GM12874 (cell line): ENCODE measurements at regions not wholly inside any gene's neighbourhood (a gene's known extent, or its start where the extent isn't known, plus 50 kb on each side); places are given as distances from the start of the nearest gene placed in this dataset.

Experiments
- TF ChIP-seq, protein P1 (sequence below): IDR thresholded peaks from 2 replicates; pipeline ENCODE4 v1.5.1; 2011; ENCODE audit warnings: low read depth, mild to moderate bottlenecking, control low read depth, low read length, moderate library complexity; ENCODE audit not compliant: insufficient read depth

DNA sequence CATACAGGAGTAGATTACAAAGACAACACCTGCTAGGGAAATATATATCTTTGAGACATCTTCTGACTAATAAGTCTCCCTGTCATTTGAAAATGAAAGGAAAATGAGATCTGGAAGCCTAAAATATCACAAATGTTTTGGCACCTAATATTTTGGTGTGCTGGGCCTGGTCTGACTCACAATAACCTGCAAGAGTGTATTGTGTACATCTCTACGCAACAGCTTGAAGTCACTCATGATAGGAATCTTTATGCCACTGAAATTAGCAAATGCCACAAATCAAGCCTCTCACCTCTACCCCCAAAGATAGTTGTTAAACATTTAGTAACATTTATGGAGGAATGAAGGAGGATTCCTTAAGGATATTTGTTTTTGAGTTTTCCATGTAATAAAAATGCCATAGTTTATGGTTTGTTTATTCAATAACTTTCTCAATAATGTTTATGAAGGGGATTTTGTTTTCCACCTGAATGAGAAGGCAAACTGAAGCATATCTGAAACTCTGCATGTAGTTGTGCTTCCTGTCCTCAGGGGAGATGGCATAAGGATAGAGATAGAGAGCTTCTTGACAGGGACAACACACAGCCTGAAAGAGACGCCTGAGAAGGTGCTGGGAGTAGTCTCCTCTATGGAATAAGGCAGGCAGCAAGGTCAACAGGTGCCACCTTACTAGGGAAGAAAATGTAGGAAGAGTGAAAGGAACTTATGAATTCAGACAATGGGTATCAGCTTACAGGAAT is 197.4 kb downstream of the AHR start:
- TF ChIP-seq, protein P1, sequence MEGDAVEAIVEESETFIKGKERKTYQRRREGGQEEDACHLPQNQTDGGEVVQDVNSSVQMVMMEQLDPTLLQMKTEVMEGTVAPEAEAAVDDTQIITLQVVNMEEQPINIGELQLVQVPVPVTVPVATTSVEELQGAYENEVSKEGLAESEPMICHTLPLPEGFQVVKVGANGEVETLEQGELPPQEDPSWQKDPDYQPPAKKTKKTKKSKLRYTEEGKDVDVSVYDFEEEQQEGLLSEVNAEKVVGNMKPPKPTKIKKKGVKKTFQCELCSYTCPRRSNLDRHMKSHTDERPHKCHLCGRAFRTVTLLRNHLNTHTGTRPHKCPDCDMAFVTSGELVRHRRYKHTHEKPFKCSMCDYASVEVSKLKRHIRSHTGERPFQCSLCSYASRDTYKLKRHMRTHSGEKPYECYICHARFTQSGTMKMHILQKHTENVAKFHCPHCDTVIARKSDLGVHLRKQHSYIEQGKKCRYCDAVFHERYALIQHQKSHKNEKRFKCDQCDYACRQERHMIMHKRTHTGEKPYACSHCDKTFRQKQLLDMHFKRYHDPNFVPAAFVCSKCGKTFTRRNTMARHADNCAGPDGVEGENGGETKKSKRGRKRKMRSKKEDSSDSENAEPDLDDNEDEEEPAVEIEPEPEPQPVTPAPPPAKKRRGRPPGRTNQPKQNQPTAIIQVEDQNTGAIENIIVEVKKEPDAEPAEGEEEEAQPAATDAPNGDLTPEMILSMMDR, result no peak

DNA sequence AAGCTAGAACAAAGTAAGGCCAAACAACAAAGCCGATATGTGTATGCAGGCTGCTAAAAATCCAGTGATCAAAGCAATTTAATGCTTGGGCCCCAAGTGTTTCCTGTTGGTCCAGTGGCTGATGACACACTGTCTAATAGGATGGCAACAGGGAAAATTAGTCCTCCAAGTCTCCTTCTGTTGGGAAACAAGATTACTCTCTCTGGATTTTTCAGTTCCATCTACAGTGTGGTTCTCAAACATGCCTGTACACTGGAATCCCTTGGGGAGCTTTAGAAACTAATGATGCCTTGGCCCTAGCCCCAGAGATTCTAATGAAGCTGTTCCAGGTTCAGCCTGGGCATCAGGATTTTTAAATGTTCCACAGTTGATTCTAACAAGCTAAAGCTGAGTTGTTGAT is 198.7 kb downstream of the AHR start:
- TF ChIP-seq, protein P1, result no peak

DNA sequence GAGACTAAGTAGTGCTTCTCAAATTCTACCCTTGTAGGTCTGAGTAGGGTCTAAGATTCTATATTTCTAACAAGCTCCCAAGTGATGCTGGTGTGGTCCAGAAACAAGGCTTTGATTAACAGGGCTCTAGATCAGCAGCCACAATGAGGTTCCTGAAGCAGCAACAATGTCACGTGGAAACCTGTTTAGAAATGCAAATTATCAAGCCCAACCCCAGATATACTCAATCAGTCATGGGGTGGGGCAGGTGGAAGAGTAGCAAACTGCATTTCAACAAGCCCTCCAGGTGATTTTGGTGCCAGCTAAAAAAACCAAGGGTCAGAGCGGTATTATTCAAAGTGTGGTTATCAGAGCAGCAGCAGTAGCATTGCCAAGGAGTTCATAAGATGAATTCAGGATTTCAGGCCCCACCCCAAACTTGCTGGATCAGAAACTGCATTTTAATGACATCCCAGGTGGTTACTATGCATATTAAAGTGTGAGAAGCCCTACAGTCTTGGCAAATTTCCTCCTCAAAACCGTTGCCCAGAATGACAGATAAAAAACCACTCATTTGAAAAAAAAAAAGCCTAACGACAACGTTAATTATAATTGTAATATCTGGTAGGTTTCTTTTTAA is 199.2 kb downstream of the AHR start:
- TF ChIP-seq, protein P1, result no peak

DNA sequence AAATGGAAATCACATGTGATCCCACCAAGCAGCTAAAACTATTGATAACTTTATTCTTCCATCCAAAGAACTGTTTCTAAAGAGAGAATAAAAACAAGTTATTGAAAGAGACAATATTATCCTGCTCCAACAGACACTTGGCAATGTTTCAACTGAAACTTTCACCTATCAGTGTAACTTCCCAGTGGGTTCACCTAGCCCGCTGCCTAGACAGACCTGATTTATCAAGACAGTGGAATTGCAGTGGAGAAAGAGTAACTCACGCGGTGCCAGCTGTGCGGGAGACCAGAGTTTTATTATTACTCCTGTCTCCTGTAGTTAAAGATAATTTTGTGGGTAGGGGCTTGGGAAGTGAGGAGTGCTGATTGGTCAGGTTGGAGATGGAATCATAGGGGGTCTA is 199.8 kb downstream of the AHR start:
- TF ChIP-seq, protein P1, result no peak

DNA sequence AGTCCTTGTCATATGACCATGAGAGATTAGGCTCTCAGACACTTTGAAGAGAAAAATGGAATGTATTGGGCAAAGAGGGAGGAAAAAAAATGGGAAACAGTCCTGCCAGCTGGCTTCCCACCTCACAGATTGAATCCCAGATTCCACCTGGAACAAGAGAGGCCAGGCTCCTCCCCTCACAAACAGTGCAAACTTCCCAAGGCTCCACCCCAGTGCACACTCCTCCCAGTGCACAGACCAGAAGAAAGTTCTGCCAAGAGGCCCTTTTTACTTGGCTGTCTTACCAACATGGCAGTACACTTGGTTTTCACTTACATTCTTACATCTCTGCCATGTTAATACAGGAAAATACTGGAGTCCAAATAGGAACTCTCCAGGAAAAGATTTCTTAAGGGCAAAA is 202.3 kb downstream of the AHR start:
- TF ChIP-seq, protein P1, result no peak

DNA sequence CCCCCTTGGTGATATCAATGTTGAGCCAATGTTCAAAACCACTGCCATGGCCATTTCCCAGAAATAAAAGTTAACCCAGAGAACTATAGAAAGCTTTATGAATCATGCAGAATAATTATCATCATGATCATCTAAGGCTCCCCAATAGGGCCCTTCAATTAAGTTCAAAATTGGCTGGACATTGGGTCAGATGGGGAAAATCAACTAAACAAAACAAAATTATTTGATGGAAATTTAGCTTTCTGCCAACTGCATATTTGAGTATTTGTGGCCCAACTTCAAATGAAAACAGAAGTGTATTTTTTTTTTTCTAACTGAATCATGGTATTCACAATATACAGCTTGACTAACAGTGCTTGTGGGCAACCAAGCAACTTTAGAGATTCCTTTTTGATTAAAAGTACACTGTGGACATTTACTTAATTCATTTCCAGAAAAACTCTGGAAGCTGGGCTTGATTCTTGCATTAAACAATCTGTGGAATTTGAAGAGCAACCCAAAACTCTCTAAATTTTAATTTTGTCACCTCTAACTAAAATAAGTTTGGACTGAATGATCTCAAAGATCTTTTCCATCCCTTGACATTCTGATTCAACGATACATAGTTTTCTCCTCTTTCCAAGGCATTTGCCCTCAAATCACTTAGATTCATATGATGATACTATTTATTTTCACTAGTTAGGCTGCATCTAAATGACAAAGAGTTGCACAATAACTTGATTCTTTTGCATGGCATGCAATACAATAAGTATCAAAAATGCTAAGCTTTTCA is 203.2 kb downstream of the AHR start:
- TF ChIP-seq, protein P1, result no peak
